Stimulated activated effector memory CD8-positive, alpha-beta T cell treated with anti-CD3 and anti-CD28 coated beads, Interleukin-12 subunit alpha, Interleukin-12 subunit beta, amount 100 ng/mL, for 72 hours (primary cell): ENCODE measurements at regions not wholly inside any gene's neighbourhood (a gene's known extent, or its start where the extent isn't known, plus 50 kb on each side); places are given as distances from the start of the nearest gene placed in this dataset.
"Not testable (repeated sequence)": the region's sequence is repeated elsewhere in the genome, so short reads cannot be mapped to it uniquely, and the experiment has no call there.

ENCODE experiments used
- ATAC-seq: fragments of 150-1000 bp; cut with Tn5 transposase; 2 replicates; pipeline ENCODE4 v1.10.0; 2021
- DNase-seq, 2 donors: peaks; one replicate each; pipeline ENCODE4 v3.0.0; 2021 to 2022; ENCODE audit warnings: low spot score in 2 of 2
- H3K27ac Mint-ChIP-seq: one replicate; pipeline ENCODE4 v1.8.0; 2022; ENCODE audit warnings: mild to moderate bottlenecking, mixed read lengths
- H3K36me3 Mint-ChIP-seq: one replicate; pipeline ENCODE4 v1.8.0; 2022; ENCODE audit warnings: mild to moderate bottlenecking, mixed read lengths
- H3K4me1 Mint-ChIP-seq: one replicate; pipeline ENCODE4 v1.8.0; 2022; ENCODE audit warnings: mixed read lengths
- H3K4me3 Mint-ChIP-seq: one replicate; pipeline ENCODE4 v1.8.0; 2022; ENCODE audit warnings: mild to moderate bottlenecking, mixed read lengths
- H3K9me3 Mint-ChIP-seq: one replicate; pipeline ENCODE4 v1.8.0; 2022; ENCODE audit warnings: mixed read lengths

DNA sequence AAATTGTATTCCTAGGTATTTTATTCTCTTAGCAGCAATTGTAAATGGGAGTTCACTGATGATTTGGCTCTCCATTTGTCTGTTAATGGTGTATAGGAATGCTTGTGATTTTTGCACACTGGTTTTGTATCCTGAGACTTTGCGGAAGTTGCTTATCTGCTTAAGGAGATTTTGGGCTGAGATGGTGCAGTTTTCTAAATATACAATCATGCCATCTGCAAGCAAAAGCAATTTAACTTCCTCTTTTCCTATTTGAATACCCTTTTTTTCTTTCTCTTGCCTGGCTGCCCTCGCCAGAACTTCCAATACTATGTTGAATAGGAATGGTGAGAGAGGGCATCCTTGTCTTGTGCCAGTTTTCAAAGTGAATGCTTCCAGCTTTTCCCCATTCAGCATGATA lies 1643.9 kb upstream of the ADGRL3 start:
- not testable (repeated sequence) for ATAC-seq, H3K27ac Mint-ChIP-seq, DNase-seq, H3K4me1 Mint-ChIP-seq, H3K4me3 Mint-ChIP-seq, H3K36me3 Mint-ChIP-seq
- peaks cover 26% of the 10 kb centered on the region for H3K9me3 Mint-ChIP-seq

DNA sequence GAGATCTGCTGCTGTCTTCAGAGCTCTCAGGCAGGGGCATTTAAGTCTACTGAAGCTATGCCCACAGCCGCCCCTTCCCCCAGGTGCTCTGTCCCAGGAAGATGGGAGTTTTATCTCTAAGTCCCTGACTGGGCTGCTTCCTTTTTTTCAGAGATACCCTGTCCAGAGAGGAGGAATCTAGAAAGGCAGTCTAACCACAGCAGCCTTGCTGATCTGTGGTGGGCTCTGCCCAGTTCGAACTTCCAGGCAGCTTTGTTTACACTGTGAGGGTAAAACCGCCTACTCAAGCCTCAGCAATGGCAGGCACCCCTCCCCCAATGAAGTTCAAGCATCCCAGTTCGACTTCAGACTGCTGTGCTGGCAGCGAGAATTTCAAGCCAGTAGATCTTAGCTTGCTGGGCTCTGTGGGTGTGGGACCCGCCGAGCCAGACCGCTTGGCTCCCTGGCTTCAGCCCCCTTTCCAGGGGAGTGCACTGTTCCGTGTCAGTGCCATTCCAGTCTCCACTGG lies 1639.9 kb upstream of the ADGRL3 start:
- not testable (repeated sequence) for H3K4me3 Mint-ChIP-seq, ATAC-seq, H3K27ac Mint-ChIP-seq, H3K36me3 Mint-ChIP-seq, DNase-seq, H3K4me1 Mint-ChIP-seq
- H3K9me3 Mint-ChIP-seq: peaks cover 32% of the 10 kb centered on the region

DNA sequence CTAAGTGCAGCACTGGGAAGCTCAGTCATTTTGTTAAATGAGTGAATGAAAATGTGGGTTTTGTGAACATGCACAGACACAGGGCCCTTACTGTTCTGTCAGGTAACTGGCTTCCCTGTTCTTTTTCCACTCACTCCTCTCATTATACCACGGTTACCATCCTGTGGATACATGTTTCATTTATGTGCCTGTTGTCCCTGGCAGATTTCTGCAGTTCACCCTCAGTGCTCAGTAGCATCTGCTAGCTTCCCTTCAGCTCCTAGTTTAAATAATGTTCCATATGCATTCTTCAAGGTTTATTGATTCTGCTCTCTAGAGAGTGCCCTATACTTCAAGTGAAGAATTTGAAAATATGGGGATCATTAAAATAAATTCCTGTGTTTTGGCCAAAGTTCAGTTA lies 1634.3 kb upstream of the ADGRL3 start:
- DNase-seq: no peak
- H3K4me3 Mint-ChIP-seq: no peak overlapping the region
- no peak overlapping the region for H3K27ac Mint-ChIP-seq
- no peaks in the 10 kb centered on the region for H3K4me1 Mint-ChIP-seq
- H3K9me3 Mint-ChIP-seq: peaks cover 17% of the 10 kb centered on the region
- no peaks in the 10 kb centered on the region for H3K36me3 Mint-ChIP-seq
- ATAC-seq: no peak

DNA sequence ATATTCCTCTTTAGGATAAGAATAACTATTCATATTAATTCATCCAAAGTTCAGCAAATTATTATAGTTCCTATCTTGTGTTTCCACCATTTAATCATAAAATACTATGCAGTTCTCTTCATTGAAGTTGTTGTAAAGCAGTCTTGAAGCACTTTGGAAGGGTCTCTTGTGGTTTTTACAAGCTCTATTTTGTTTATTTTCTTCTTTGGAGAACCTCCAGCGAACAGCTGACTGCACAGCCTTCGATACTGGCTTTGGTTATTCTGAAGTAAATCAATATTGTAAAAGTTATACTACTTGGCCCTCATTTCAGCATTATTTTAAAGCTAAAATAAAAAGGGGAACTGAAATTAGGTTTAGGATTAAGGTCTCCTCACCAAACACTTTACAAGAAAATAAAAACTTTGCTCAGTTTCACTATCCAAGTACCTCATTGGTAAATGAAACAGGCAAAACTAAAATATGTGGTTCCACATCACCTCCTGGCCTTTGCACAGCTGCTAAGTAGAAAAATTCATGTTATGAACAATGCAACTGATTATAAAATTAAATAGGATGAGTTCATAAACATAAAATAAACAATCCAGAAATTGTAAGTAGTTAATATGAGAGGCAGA lies 1629.2 kb upstream of the ADGRL3 start:
- ATAC-seq (no peak), DNase-seq (no peak)
- Mint-ChIP-seq H3K36me3 (no peaks in the 10 kb centered on the region), H3K9me3 (peaks cover 16% of the 10 kb centered on the region), H3K4me1 (no peaks in the 10 kb centered on the region), H3K4me3 (no peak overlapping the region), H3K27ac (no peak overlapping the region)

DNA sequence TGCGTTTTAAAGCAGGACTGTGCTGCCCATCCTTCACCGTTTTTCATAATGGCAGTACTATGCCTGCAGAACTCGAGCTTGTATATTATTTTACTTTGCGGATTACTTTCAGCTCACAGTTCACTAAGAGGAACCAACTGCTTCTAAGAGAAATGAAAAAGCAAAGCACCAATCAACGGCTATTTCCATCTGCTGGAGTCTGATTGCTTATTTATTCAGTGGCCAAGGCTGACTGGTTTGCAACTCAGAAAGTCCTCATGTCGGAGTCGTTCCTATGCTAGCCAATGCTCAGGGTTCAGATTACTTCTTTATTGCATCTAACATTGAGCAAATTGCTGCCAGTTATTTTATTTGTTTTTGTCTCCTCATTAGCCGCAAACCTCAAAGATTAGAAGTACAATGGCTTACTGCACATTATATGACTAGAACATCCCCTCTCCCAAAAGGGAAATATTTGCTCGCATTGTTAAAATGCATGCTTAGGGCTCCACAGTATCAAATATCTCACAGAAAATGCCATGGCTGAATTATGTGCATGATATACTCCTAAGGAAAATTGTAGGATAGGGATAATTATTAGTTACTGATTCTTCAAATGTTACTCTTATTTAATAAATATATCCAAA lies 1628.2 kb upstream of the ADGRL3 start:
- Mint-ChIP-seq H3K9me3 (peaks cover 15% of the 10 kb centered on the region), H3K4me1 (no peaks in the 10 kb centered on the region), H3K36me3 (no peaks in the 10 kb centered on the region), H3K27ac (no peak overlapping the region), H3K4me3 (no peak overlapping the region)
- no peak for ATAC-seq
- no peak for DNase-seq

DNA sequence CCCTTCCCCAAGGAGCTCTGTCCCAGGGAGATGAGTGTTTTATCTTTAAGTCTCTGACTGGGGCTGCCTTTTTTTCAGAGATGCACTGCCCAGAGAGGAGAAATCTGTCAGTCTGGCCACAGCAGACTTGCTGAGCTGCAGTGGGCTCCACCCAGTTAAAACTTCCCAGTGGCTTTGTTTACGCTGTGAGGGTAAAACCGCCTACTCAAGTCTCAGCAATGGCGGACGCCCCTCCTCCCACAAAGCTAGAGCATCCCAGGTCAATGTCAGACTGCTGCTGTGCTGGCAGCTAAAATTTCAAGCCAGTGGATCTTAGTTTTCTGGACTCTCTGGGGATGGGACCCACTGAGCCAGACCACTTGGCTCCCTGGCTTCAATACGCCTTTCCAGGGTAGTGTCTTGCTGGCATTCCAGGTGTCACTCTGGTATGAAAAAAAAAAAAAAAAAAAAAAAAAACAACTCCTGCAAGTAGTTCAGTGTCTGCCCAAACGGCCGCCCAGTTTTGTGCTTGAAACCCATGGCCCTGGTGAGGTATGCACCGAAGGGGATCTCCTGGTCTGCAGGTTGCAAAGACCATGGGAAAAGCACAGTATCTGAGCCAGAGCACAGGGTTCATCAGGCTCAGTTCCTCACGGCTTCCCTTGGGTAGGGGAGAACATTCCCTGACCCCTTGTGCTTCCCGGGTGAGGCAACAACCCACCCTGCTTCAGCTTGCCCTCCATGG lies 1616.1 kb upstream of the ADGRL3 start:
- H3K9me3 Mint-ChIP-seq: peaks cover 10% of the 10 kb centered on the region
- H3K4me3 Mint-ChIP-seq: no peak overlapping the region
- no peak overlapping the region for H3K27ac Mint-ChIP-seq
- ATAC-seq: no peak
- DNase-seq: no peak
- H3K4me1 Mint-ChIP-seq: no peaks in the 10 kb centered on the region
- H3K36me3 Mint-ChIP-seq: no peaks in the 10 kb centered on the region

DNA sequence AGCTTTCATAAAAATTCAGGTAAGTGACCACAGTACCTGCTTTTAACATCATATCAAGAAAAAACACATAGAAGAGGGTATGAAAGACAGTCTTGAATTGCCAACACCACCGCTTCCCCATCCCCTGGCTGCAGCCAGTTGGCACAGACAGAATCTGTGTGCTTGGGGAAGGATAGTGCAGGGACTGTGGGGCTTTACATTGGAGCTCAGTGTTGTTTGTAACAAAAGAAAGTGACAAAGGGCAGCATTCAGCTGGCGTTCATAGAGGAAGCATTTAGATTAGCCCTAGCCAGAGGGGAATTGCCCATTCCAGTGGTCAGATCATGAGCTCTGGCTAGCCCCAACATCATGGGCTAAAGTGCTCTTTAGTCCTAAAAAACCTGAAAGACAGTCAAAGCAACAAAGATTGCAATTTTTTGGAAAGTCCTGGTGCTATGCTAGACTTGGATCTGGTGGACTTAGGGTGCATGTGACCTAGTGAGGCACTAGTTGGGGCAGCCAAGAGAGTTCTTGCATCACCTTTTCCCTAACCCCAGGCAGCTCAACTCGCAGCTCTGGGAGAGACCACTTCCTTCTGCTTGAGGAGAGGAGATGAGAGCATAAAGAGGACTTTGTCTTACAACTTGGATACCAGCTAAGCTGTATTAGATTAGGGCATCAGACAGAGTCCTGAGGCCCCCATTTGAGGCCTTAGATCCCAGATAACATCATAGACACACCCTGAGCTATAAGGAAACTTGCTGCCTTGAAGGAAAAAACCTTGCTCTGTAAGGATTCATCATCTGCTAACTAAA lies 1602.4 kb upstream of the ADGRL3 start:
- H3K27ac Mint-ChIP-seq: no peak overlapping the region
- H3K4me3 Mint-ChIP-seq: no peak overlapping the region
- H3K36me3 Mint-ChIP-seq: no peaks in the 10 kb centered on the region
- ATAC-seq (no peak), DNase-seq (no peak)
- H3K9me3 Mint-ChIP-seq: peaks cover 20% of the 10 kb centered on the region
- no peaks in the 10 kb centered on the region for H3K4me1 Mint-ChIP-seq

DNA sequence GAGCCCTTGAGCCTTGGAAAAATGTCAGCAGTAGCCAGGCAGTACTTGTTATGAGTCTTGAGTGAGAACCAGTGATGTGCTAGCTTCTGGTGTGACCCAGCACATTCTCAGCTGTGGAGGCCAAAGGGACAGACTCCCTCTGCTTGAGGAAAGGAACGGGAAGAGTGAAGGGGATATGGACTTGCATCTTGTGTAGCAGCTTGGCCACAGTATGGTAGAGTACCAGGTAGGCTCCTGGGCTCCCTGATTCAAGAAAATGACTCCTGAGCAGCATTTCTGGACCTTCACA lies 1601.9 kb upstream of the ADGRL3 start:
- no peak for DNase-seq
- ATAC-seq: no peak
- no peak overlapping the region for H3K4me3 Mint-ChIP-seq
- no peaks in the 10 kb centered on the region for H3K4me1 Mint-ChIP-seq
- no peak overlapping the region for H3K27ac Mint-ChIP-seq
- H3K36me3 Mint-ChIP-seq: no peaks in the 10 kb centered on the region
- peaks cover 18% of the 10 kb centered on the region for H3K9me3 Mint-ChIP-seq

DNA sequence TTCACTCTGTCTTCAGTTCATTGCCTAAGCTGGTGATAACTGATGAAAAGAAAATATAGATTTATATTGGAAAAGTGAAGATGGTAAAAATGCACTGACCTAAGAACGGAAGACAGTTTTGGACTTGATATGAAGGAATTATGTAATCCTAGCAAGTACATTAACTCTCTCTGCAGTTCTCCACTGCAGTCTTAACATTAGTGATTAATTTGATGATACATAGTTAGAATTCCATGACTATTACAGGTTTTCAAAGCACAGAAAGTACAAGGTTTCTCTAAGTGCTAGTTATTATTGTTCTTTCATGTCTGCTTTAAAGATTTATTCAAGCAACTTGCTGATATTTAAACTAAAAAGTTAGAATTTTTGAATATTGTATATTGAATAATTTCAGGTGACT lies 1591.7 kb upstream of the ADGRL3 start:
- DNase-seq: no peak
- Mint-ChIP-seq H3K4me3 (no peak overlapping the region), H3K27ac (no peak overlapping the region), H3K36me3 (no peaks in the 10 kb centered on the region), H3K9me3 (peaks cover 30% of the 10 kb centered on the region), H3K4me1 (no peaks in the 10 kb centered on the region)
- ATAC-seq: no peak

DNA sequence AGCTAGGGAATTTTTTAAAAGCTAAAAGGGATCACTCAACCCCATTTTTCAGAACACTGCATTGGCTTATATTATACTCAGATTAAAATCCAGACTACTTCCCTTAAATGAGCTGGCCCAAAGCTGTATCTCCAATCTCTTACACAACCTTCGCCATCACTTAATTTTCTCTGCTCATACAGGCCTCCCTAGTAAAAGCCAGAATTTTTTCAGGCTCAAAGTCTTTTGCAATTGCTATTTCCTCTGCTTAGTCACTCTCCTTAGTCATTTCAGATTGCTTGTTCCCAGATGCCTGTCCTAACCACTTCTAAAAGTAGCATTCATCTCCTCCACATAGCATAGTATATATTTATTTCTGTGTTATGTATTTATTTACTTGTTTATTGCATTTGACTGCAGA lies 1587.9 kb upstream of the ADGRL3 start:
- Mint-ChIP-seq H3K27ac (no peak overlapping the region), H3K9me3 (peaks cover 25% of the 10 kb centered on the region), H3K4me3 (no peak overlapping the region), H3K36me3 (no peaks in the 10 kb centered on the region), H3K4me1 (no peaks in the 10 kb centered on the region)
- no peak for DNase-seq
- ATAC-seq: no peak

DNA sequence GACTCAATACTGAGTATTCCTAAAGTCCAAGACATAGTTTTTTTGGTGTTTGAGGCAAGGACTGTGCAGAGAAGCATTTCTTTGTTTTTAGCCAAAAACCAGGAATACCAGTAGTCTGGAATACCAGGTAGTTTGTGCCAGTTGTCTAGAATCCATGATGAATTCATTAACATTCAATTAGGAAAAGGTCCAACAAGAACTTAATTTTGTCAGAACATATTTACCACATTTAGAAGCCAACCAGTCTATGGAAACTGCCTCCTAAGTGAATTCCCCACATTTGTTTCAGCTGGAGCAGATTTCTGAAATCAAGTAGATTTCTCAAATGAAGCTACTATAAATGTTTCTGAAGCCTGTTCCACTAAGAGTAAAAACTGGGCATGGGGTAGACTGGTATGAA lies 1584.8 kb upstream of the ADGRL3 start:
- ATAC-seq (no peak), DNase-seq (no peak)
- no peak overlapping the region for H3K27ac Mint-ChIP-seq
- H3K4me3 Mint-ChIP-seq: no peak overlapping the region
- no peaks in the 10 kb centered on the region for H3K4me1 Mint-ChIP-seq
- H3K36me3 Mint-ChIP-seq: no peaks in the 10 kb centered on the region
- H3K9me3 Mint-ChIP-seq: peaks cover 26% of the 10 kb centered on the region

DNA sequence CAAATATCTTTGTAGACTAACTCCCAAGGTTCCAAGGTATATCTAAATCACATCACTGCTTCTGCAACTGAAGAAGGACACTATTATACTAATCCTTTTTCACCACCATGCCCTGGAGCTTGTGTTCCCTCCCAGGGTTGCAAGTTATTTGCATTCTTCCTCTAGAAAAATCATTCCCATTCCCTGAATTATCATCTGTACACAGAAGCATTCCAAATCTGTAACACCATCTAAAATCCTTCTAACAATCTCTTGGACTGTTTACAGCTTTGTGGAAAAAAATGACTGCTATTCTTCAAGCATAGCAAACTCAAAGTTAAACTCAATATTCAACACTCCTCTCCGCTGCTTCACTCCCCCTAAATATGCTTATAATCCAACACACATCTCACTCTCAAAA lies 1570.8 kb upstream of the ADGRL3 start:
- no peak overlapping the region for H3K27ac Mint-ChIP-seq
- H3K4me1 Mint-ChIP-seq: no peaks in the 10 kb centered on the region
- ATAC-seq (no peak), DNase-seq (no peak)
- H3K9me3 Mint-ChIP-seq: peaks cover 29% of the 10 kb centered on the region
- H3K36me3 Mint-ChIP-seq: no peaks in the 10 kb centered on the region
- no peak overlapping the region for H3K4me3 Mint-ChIP-seq

DNA sequence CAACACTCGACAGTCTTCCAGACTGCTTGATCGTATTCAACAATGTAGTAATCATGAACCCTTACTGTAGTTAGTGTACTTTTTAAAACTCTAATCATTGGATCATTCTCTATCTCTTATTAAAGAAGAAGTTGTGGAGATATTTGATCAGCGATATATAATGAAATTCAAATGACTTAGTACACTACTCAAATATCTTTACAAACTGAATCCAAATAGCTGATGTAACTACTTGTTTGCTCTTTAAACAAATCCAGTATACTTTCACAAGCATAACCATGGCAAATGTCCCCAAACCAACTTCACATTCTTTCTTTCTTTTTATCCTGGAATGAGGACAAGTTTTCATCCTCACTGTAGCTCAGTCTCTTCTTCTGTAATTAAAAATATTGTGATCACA lies 1569.9 kb upstream of the ADGRL3 start:
- H3K27ac Mint-ChIP-seq: no peak overlapping the region
- no peak for ATAC-seq
- H3K4me1 Mint-ChIP-seq: no peaks in the 10 kb centered on the region

DNA sequence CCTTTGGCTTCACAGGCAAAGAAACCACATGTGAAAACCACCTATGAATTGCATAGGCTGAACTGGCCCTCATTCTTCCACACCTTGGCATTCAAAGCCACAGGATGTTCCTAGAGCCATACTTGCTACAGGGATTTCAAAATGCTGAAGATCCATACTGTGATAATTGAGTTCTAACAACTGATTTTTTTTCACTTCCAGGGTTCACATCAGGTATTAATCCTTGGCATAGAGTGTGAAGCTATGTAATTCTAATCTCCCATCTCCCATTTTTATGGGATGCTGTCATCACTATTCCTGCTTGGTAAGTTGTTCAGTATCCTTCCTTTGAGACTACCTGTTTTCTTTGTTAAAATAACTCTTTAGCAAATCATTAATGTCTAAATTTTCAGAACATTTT lies 1569.2 kb upstream of the ADGRL3 start:
- ATAC-seq (no peak), DNase-seq (no peak)
- Mint-ChIP-seq H3K4me1 (no peaks in the 10 kb centered on the region), H3K36me3 (no peaks in the 10 kb centered on the region), H3K27ac (no peak overlapping the region), H3K9me3 (peaks cover 33% of the 10 kb centered on the region), H3K4me3 (no peak overlapping the region)

More for the DNA sequence above, 1569.9 kb upstream of the ADGRL3 start:
- H3K36me3 Mint-ChIP-seq: no peaks in the 10 kb centered on the region
- no peak for DNase-seq
- H3K4me3 Mint-ChIP-seq: no peak overlapping the region
- H3K9me3 Mint-ChIP-seq: peaks cover 29% of the 10 kb centered on the region

DNA sequence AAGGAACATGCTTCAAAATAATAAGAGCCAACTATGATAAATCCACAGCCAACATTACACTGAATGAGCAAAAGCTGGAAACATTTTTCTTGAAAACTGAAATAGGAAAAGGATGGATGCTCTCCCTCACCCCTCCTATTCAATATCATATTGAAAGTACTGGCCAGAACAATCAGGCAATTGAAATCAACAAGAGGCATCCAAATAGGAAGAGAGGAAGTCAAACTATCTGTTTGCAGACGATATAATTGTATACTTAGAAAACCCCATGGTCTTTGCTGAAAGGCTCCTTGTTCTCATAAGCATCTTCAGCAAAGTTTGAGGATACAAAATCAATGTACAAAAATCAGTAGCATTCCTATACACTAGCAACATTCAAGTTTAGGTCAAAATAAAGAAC lies 1562.5 kb upstream of the ADGRL3 start:
- H3K4me3 Mint-ChIP-seq: no peak overlapping the region
- H3K4me1 Mint-ChIP-seq: no peaks in the 10 kb centered on the region
- H3K27ac Mint-ChIP-seq: no peak overlapping the region
- no peak for ATAC-seq
- DNase-seq: no peak
- H3K36me3 Mint-ChIP-seq: no peaks in the 10 kb centered on the region
- H3K9me3 Mint-ChIP-seq: peaks cover 28% of the 10 kb centered on the region
